ENCODE measurements at regions not wholly inside any gene's neighbourhood (a gene's known extent, or its start where the extent isn't known, plus 50 kb on each side); places are given as distances from the start of the nearest gene placed in this dataset.
"Not testable (repeated sequence)": the region's sequence is repeated elsewhere in the genome, so short reads cannot be mapped to it uniquely, and the experiment has no call there.

- no peak for TF ChIP-seq CTCF (IDR thresholded peaks at IDR 0.05; ENCODE audit: low read depth, low read length, missing control alignments)
- no peak for DNase-seq (ENCODE audit: low read depth)
- no peak overlapping the region for H3K4me3 ChIP-seq (ENCODE audit: low read depth, low read length)
Measured at GRCh38 chr13:50393628-50394027, 378.4 kb downstream of the KCNRG start.

GRCh38 chr13:50396001-50396400 is 380.8 kb downstream of the KCNRG start:
- TF ChIP-seq CTCF (IDR thresholded peaks at IDR 0.05; ENCODE audit: low read depth, low read length, missing control alignments): no peak
- no peak overlapping the region for H3K4me3 ChIP-seq (ENCODE audit: low read depth, low read length)
- no peak for DNase-seq (ENCODE audit: low read depth)

- not testable (repeated sequence) for H3K4me3 ChIP-seq (ENCODE audit: low read depth, low read length); DNase-seq (ENCODE audit: low read depth)
Measured at GRCh38 chr13:50396618-50397017, 381.4 kb downstream of the KCNRG start.

- TF ChIP-seq CTCF (IDR thresholded peaks at IDR 0.05; ENCODE audit: low read depth, low read length, missing control alignments): no peak
- DNase-seq (ENCODE audit: low read depth): no peak
Measured at GRCh38 chr13:50400035-50400726, 384.9 kb downstream of the KCNRG start.

GRCh38 chr13:50401049-50401505 is 385.8 kb downstream of the KCNRG start:
- TF ChIP-seq CTCF (IDR thresholded peaks at IDR 0.05; ENCODE audit: low read depth, low read length, missing control alignments): no peak
- no peak overlapping the region for H3K4me3 ChIP-seq (ENCODE audit: low read depth, low read length)
- DNase-seq (ENCODE audit: low read depth): no peak

More at GRCh38 chr13:50400035-50400726, 384.9 kb downstream of the KCNRG start:
- H3K4me3 ChIP-seq (ENCODE audit: low read depth, low read length): no peak overlapping the region

GRCh38 chr13:50401721-50402465 is 386.6 kb downstream of the KCNRG start:
- DNase-seq (ENCODE audit: low read depth): no peak
- no peak overlapping the region for H3K4me3 ChIP-seq (ENCODE audit: low read depth, low read length)

More at GRCh38 chr13:50401721-50402465, 386.6 kb downstream of the KCNRG start:
- TF ChIP-seq CTCF (IDR thresholded peaks at IDR 0.05; ENCODE audit: low read depth, low read length, missing control alignments): no peak

Data from GM12864 (cell line).